Stimulated activated CD8-positive, alpha-beta memory T cell treated with anti-CD3 and anti-CD28 coated beads, Interleukin-4, amount 100 ng/mL, for 48 hours (primary cell): ENCODE measurements at regions not wholly inside any gene's neighbourhood (a gene's known extent, or its start where the extent isn't known, plus 50 kb on each side); places are given as distances from the start of the nearest gene placed in this dataset.

Experiments
- DNase-seq: peaks from one replicate; pipeline ENCODE4 v3.0.0-alpha.2; 2020

GRCh38 chr11:19320827-19321226 is 80.1 kb upstream of the E2F8 start:
- DNase-seq: no peak

GRCh38 chr11:19316434-19316833 is 75.7 kb upstream of the E2F8 start:
- DNase-seq: no peak

DNA sequence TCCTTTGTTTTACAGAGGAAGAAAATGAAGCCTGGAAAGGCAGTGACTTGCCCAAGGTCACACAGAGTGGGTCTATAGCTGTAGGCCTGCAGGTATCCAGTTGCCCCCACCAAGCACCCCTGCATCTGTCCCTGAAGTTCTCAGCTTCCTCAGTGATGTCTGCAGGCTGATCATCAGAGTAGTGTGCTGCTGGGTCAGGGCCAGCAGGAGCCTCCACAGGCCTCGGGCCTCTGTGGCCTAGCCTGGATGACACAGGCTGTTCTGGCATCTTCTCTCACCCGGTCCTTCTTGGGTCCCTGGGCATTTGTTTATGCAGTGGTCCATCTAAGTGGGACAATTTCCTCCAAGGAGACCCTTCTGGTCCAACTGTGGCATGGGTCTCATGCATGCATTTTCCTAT is 74.8 kb upstream of the E2F8 start:
- DNase-seq: no peak

DNA sequence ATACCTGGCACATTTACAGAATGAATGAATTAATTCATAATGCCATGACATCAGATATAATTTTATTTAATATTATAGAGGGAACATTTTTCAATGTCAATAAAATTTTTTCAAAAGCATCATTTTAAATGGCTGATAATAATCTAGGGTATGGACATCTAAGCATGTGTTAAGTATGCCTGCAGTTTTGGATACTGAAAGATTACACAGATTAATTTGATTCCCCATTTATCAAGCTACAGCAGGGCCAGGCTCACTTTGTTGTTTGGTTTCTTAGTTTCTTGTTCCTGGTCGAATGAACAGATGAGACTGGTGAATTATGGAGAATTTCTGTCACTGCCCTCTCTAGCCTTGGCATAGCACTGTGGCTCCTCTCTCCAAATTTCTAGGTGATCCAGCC is 72.4 kb upstream of the E2F8 start:
- DNase-seq: no peak

DNA sequence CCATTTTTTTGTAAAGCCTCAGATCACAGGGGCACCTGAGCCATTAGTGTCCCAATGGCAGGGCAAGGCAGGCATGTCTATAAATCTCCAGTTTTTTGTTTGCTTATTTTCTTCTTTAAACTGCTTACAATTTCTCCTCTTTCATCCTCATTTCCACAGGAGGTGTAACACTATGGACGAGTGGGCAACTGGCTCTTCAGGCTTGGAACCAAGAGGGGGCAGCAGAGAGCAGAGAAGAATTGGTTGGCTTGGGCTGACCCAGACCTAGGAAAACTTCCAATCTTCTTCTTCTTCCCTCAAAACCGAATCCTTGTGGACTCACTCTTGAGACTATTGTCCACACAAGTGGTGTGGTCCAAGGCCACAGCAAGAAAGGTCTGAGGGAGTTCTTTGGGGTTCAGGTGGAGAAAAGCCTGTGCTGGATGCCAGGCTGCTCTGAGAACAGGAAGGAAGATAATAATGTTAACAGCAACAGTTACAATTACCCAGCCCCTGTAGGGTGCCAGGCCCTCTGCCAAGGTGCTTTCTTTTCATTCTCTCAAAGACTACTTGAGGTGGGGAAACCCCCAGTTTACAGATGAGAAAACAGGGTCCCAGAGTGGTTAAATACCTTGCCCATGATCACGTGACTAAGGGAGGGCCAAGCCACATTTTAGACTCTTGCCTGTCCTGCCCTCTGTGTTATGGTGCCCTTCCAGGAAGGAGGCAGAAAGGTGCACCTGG is 70.7 kb upstream of the E2F8 start:
- DNase-seq: peak; percentile 81

- no peak for DNase-seq
These were observed 66.8 kb upstream of the E2F8 start for GRCh38 chr11:19307498-19307897.

DNA sequence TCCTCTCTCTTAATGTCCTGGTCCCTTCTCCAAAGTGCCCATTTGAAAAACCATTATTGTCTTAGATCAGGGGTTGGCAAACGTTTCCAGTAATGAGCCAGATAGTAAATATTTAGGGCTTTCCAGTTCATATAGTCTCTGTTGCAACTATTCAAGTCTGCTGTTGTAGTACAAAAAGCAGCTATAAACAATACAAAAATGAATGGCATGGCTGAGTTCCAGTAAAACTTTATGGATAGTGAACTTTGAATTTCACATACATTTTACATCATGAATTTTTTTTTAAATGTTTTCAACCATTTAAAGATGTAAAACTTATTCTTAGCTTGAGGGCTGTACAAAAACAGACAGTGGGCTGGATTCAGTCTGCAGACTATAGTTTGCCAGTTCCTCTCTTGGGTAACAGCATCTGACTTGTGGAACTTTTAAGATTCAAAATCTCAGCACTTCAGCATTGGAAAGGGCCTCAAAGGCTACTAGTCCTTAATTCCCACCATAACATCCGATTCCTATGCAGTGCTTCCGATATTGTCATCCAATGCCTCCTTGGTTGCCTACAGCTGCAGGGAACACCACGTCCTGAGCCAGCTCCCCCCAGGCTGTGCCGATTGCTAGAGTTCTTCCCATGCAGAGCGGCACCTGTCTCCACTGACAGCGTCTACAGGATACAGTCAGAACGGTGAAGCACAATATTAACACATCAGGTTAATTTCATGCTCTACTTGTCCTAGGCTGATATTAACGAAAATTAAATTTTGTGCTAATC is 65.6 kb upstream of the E2F8 start:
- DNase-seq: no peak

DNA sequence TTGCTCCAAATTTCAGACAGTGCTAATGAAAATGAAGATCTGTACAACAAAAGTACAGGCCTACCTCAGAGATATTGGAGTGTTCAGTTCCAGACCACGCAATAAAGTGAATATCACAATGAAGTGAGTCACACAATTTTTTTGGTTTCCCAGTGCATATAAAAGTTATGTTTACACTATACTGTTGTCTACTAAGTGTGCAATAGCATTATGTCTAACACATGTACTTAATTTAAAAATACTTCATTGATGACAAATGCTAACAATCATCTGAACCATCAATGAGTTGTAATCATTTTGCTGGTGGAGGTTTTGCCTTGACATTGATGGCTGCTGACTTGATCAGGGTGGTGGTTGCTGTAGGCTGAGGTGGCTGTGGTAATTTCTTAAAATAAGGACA is 60.6 kb upstream of the E2F8 start:
- no peak for DNase-seq

DNA sequence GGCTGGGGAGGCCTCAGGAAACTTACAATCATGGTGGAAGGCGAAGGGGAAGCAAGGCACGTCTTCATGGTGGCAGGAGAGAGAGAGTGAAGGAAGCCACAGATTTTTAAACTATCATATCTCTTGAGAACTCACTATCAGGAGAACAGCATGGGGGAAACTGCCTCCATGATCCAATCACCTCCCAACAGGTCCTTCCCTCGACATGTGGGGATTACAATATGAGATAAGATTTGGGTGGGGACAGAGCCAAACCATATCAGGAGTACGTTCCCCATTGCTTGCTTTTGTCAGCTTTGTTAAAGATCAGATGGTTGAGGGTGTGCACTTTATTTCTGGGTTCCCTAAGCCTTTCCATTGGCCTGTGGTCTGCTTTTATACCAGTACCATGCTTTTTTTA is 53.7 kb upstream of the E2F8 start:
- DNase-seq: no peak

DNA sequence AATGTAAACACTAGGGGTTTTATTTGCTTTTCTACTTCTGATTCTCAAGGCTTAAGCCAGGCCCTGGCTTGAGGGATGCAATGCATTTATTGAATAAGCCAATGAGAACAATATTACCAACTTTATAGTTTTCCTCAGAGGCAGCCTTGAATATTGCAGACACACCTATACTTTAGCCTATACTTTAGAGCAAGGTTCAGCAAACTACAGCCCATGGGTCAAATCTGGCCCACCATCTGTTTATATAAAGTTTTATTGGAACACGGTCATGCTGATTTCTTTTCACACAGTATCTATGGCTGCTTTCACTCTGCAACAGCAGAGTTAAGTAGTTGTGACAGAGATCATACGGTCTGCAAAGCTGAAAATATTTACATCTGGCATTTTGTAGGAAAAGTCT is 50.3 kb upstream of the E2F8 start:
- DNase-seq: no peak
